HAP-1 (cell line): ENCODE measurements at regions not wholly inside any gene's neighbourhood (a gene's known extent, or its start where the extent isn't known, plus 50 kb on each side); places are given as distances from the start of the nearest gene placed in this dataset.

Experiments used
- DNase-seq, 2 experiments: peaks; one replicate each; pipeline ENCODE4 v3.0.0-alpha.2; 2016 to 2020; ENCODE audit warnings: low spot score in 2 of 2
- H3K27me3 ChIP-seq: fragments of 250-450 bp; sonication (Bioruptor Pico); 2 replicates; pipeline ENCODE4 v1.5.1; 2020; ENCODE audit warnings: low read depth, mild to moderate bottlenecking, moderate library complexity
- H3K36me3 ChIP-seq: fragments of 250-450 bp; sonication (Bioruptor Pico); replicated peaks from 2 replicates; pipeline ENCODE4 v1.5.1; 2020; ENCODE audit warnings: mild to moderate bottlenecking
- H3K4me1 ChIP-seq: fragments of 250-450 bp; sonication (Bioruptor Pico); 2 replicates; pipeline ENCODE4 v1.5.1; 2020; ENCODE audit warnings: mild to moderate bottlenecking
- H3K4me3 ChIP-seq: fragments of 250-450 bp; sonication (Bioruptor Pico); 2 replicates; pipeline ENCODE4 v1.5.1; 2020; ENCODE audit warnings: mild to moderate bottlenecking, moderate library complexity
- H3K9me3 ChIP-seq: fragments of 250-450 bp; sonication (Bioruptor Pico); 2 replicates; pipeline ENCODE4 v1.5.1; 2020; ENCODE audit warnings: mild to moderate bottlenecking, moderate library complexity
- in situ Hi-C: fragments of 300-500 bp; cut with MboI; formaldehyde crosslinking; loops from 3 replicates; pipeline ENCODE4 v1.14.3; 2020; ENCODE audit warnings: low sequenced_read_pairs, inconsistent platforms, mixed read lengths

- Histone ChIP-seq H3K27me3 (no peaks in the 10 kb centered on the region), H3K4me3 (no peak overlapping the region), H3K9me3 (no peaks in the 10 kb centered on the region), H3K4me1 (no peaks in the 10 kb centered on the region), H3K36me3 (no peaks in the 10 kb centered on the region)
- in situ Hi-C loops = no loop called here
- DNase-seq = no peak
Observed at GRCh38 chr2:217694291-217694690, 308.5 kb downstream of the TNS1 start.

- no peak for DNase-seq
- Histone ChIP-seq H3K27me3 (no peaks in the 10 kb centered on the region), H3K36me3 (no peaks in the 10 kb centered on the region), H3K4me1 (no peaks in the 10 kb centered on the region), H3K4me3 (no peak overlapping the region), H3K9me3 (no peaks in the 10 kb centered on the region)
- in situ Hi-C loops = no loop called here
Observed at GRCh38 chr2:217693363-217693762, 309.4 kb downstream of the TNS1 start.

- no peaks in the 10 kb centered on the region for H3K27me3 ChIP-seq
- in situ Hi-C loops = no loop called here
- no peaks in the 10 kb centered on the region for H3K4me1 ChIP-seq
- no peaks in the 10 kb centered on the region for H3K9me3 ChIP-seq
- DNase-seq = peak in 1 of 2 experiments; percentile 13
- H3K36me3 ChIP-seq = no peaks in the 10 kb centered on the region
- H3K4me3 ChIP-seq = no peak overlapping the region
Observed at GRCh38 chr2:217691920-217692666, 310.7 kb downstream of the TNS1 start.

- in situ Hi-C loops = no loop called here
- H3K9me3 ChIP-seq = no peaks in the 10 kb centered on the region
- H3K27me3 ChIP-seq = no peaks in the 10 kb centered on the region
- H3K4me1 ChIP-seq = no peaks in the 10 kb centered on the region
- H3K36me3 ChIP-seq = no peaks in the 10 kb centered on the region
- no peak for DNase-seq
- H3K4me3 ChIP-seq = no peak overlapping the region
Observed at GRCh38 chr2:217691516-217691915, 311.3 kb downstream of the TNS1 start.

- no peak overlapping the region for H3K4me3 ChIP-seq
- no peaks in the 10 kb centered on the region for H3K27me3 ChIP-seq
- DNase-seq = no peak
- no peaks in the 10 kb centered on the region for H3K4me1 ChIP-seq
- no peaks in the 10 kb centered on the region for H3K9me3 ChIP-seq
- H3K36me3 ChIP-seq = no peaks in the 10 kb centered on the region
- in situ Hi-C loops = no loop called here
Observed at GRCh38 chr2:217689053-217689452, 313.7 kb downstream of the TNS1 start.

- Histone ChIP-seq H3K36me3 (no peaks in the 10 kb centered on the region), H3K4me1 (no peaks in the 10 kb centered on the region), H3K9me3 (no peaks in the 10 kb centered on the region), H3K4me3 (no peak overlapping the region), H3K27me3 (no peaks in the 10 kb centered on the region)
- in situ Hi-C loops = no loop called here
- no peak for DNase-seq
Observed at GRCh38 chr2:217688494-217688893, 314.3 kb downstream of the TNS1 start.

- H3K27me3 ChIP-seq = no peaks in the 10 kb centered on the region
- H3K9me3 ChIP-seq = no peaks in the 10 kb centered on the region
- DNase-seq = no peak
- no peaks in the 10 kb centered on the region for H3K36me3 ChIP-seq
- in situ Hi-C loops = no loop called here
- no peaks in the 10 kb centered on the region for H3K4me1 ChIP-seq
- no peak overlapping the region for H3K4me3 ChIP-seq
Observed at GRCh38 chr2:217687771-217688170, 315.0 kb downstream of the TNS1 start.

GRCh38 chr2:217685255-217685605 is 317.6 kb downstream of the TNS1 start:
- Histone ChIP-seq H3K4me1 (no peaks in the 10 kb centered on the region), H3K9me3 (no peaks in the 10 kb centered on the region), H3K27me3 (no peaks in the 10 kb centered on the region), H3K4me3 (no peak overlapping the region), H3K36me3 (no peaks in the 10 kb centered on the region)
- in situ Hi-C loops = no loop called here
- DNase-seq = peak in 1 of 2 experiments; percentile 38

- no peaks in the 10 kb centered on the region for H3K27me3 ChIP-seq
- H3K9me3 ChIP-seq = no peaks in the 10 kb centered on the region
- no peaks in the 10 kb centered on the region for H3K36me3 ChIP-seq
- in situ Hi-C loops = no loop called here
- no peak for DNase-seq
- H3K4me3 ChIP-seq = no peak overlapping the region
- no peaks in the 10 kb centered on the region for H3K4me1 ChIP-seq
Observed at GRCh38 chr2:217684431-217685254, 318.2 kb downstream of the TNS1 start.

- Histone ChIP-seq H3K9me3 (no peaks in the 10 kb centered on the region), H3K27me3 (no peaks in the 10 kb centered on the region), H3K36me3 (no peaks in the 10 kb centered on the region), H3K4me1 (no peaks in the 10 kb centered on the region), H3K4me3 (no peak overlapping the region)
- DNase-seq = no peak
- in situ Hi-C loops = no loop called here
Observed at GRCh38 chr2:217683106-217683870, 319.5 kb downstream of the TNS1 start.

GRCh38 chr2:217681791-217682190 is 321.0 kb downstream of the TNS1 start:
- Histone ChIP-seq H3K4me1 (no peaks in the 10 kb centered on the region), H3K27me3 (no peaks in the 10 kb centered on the region), H3K9me3 (no peaks in the 10 kb centered on the region), H3K4me3 (no peak overlapping the region), H3K36me3 (no peaks in the 10 kb centered on the region)
- no peak for DNase-seq
- in situ Hi-C loops = no loop called here

- Histone ChIP-seq H3K4me1 (no peaks in the 10 kb centered on the region), H3K9me3 (no peaks in the 10 kb centered on the region), H3K27me3 (no peaks in the 10 kb centered on the region), H3K36me3 (no peaks in the 10 kb centered on the region), H3K4me3 (no peak overlapping the region)
- DNase-seq = no peak
- in situ Hi-C loops = no loop called here
Observed at GRCh38 chr2:217680381-217680780, 322.4 kb downstream of the TNS1 start.

- no peaks in the 10 kb centered on the region for H3K4me1 ChIP-seq
- no peak overlapping the region for H3K4me3 ChIP-seq
- H3K27me3 ChIP-seq = no peaks in the 10 kb centered on the region
- H3K36me3 ChIP-seq = no peaks in the 10 kb centered on the region
- H3K9me3 ChIP-seq = no peaks in the 10 kb centered on the region
- in situ Hi-C loops = no loop called here
- DNase-seq = no peak
Observed at GRCh38 chr2:217673627-217674026, 329.2 kb downstream of the TNS1 start.

- no peak for DNase-seq
- Histone ChIP-seq H3K9me3 (no peaks in the 10 kb centered on the region), H3K4me1 (no peaks in the 10 kb centered on the region), H3K27me3 (no peaks in the 10 kb centered on the region), H3K36me3 (no peaks in the 10 kb centered on the region), H3K4me3 (no peak overlapping the region)
- in situ Hi-C loops = no loop called here
Observed at GRCh38 chr2:217672472-217672871, 330.3 kb downstream of the TNS1 start.
